ENCODE measurements at regions not wholly inside any gene's neighbourhood (a gene's known extent, or its start where the extent isn't known, plus 50 kb on each side); places are given as distances from the start of the nearest gene placed in this dataset.

- H3K27me3 ChIP-seq (ENCODE audit: control insufficient read depth, extremely low read depth, insufficient read depth, low read length): no peaks in the 10 kb centered on the region
- no peaks in the 10 kb centered on the region for H4K20me1 ChIP-seq (ENCODE audit: control insufficient read depth, extremely low read depth, insufficient read depth, low read length)
- dilution Hi-C loops (cut with MboI; ENCODE audit: extremely low pct_ligation_motif_present, low sequenced_read_pairs): no loop called here
- no peaks in the 10 kb centered on the region for H3K4me1 ChIP-seq (ENCODE audit: control insufficient read depth, extremely low read depth, insufficient read depth, low read length)
- no peaks in the 10 kb centered on the region for H3K9me1 ChIP-seq (ENCODE audit: control insufficient read depth, extremely low read depth, insufficient read depth, low read length)
- no peak overlapping the region for H3K9ac ChIP-seq (ENCODE audit: control insufficient read depth, extremely low read depth, insufficient read depth, low read length)
- FAIRE-seq: no peak
- H3K4me3 ChIP-seq (ENCODE audit: control insufficient read depth in 2 of 3, extremely low read depth in 1 of 3, insufficient read depth in 2 of 3, low read depth in 1 of 3, low read length in 3 of 3): no peak overlapping the region
- H3K9me3 ChIP-seq (ENCODE audit: control insufficient read depth, low read depth, low read length): no peaks in the 10 kb centered on the region
- H3K4me2 ChIP-seq (ENCODE audit: control insufficient read depth, extremely low read depth, insufficient read depth, low read depth, low read length): no peak overlapping the region
- no peak for DNase-seq (ENCODE audit: low read depth, low spot score)
- no peak overlapping the region for H2AFZ ChIP-seq (ENCODE audit: control insufficient read depth, low read length)
- no peaks in the 10 kb centered on the region for H3K79me2 ChIP-seq (ENCODE audit: control insufficient read depth, insufficient read depth, low read length)
- no peak for TF ChIP-seq EZH2 (IDR thresholded peaks at IDR 0.05; ENCODE audit: low read length)
- TF ChIP-seq CTCF (optimal IDR thresholded peaks at IDR 0.05 in 1 of 3, IDR thresholded peaks at IDR 0.05 in 1 of 3, conservative IDR thresholded peaks at IDR 0.05 in 1 of 3; ENCODE audit: extremely low read depth in 1 of 3, insufficient read depth in 2 of 3, low read length in 3 of 3): no peak
- no peak overlapping the region for H3K27ac ChIP-seq (ENCODE audit: control insufficient read depth, insufficient read depth, low read length)
- H3K36me3 ChIP-seq (ENCODE audit: control insufficient read depth in 2 of 2, extremely low read depth in 1 of 2, insufficient read depth in 2 of 2, low read length in 2 of 2): no peaks in the 10 kb centered on the region
Observed at GRCh38 chr13:71274923-71275608, 591.9 kb downstream of the DACH1 start.

GRCh38 chr13:71261256-71261655 lies 605.7 kb downstream of the DACH1 start:
- no peak overlapping the region for H3K27ac ChIP-seq (ENCODE audit: control insufficient read depth, insufficient read depth, low read length)
- H3K9me1 ChIP-seq (ENCODE audit: control insufficient read depth, extremely low read depth, insufficient read depth, low read length): no peaks in the 10 kb centered on the region
- no peak for TF ChIP-seq EZH2 (IDR thresholded peaks at IDR 0.05; ENCODE audit: low read length)
- TF ChIP-seq CTCF (optimal IDR thresholded peaks at IDR 0.05 in 1 of 3, IDR thresholded peaks at IDR 0.05 in 1 of 3, conservative IDR thresholded peaks at IDR 0.05 in 1 of 3; ENCODE audit: extremely low read depth in 1 of 3, insufficient read depth in 2 of 3, low read length in 3 of 3): no peak
- no peaks in the 10 kb centered on the region for H3K4me1 ChIP-seq (ENCODE audit: control insufficient read depth, extremely low read depth, insufficient read depth, low read length)
- FAIRE-seq (no peak), DNase-seq (ENCODE audit: low read depth, low spot score) (no peak)
- no peaks in the 10 kb centered on the region for H3K27me3 ChIP-seq (ENCODE audit: control insufficient read depth, extremely low read depth, insufficient read depth, low read length)
- no peak overlapping the region for H3K9ac ChIP-seq (ENCODE audit: control insufficient read depth, extremely low read depth, insufficient read depth, low read length)
- dilution Hi-C loops (cut with MboI; ENCODE audit: extremely low pct_ligation_motif_present, low sequenced_read_pairs): no loop called here
- no peaks in the 10 kb centered on the region for H3K36me3 ChIP-seq (ENCODE audit: control insufficient read depth in 2 of 2, extremely low read depth in 1 of 2, insufficient read depth in 2 of 2, low read length in 2 of 2)
- H2AFZ ChIP-seq (ENCODE audit: control insufficient read depth, low read length): no peak overlapping the region
- no peaks in the 10 kb centered on the region for H4K20me1 ChIP-seq (ENCODE audit: control insufficient read depth, extremely low read depth, insufficient read depth, low read length)
- H3K79me2 ChIP-seq (ENCODE audit: control insufficient read depth, insufficient read depth, low read length): no peaks in the 10 kb centered on the region
- no peak overlapping the region for H3K4me3 ChIP-seq (ENCODE audit: control insufficient read depth in 2 of 3, extremely low read depth in 1 of 3, insufficient read depth in 2 of 3, low read depth in 1 of 3, low read length in 3 of 3)
- no peak overlapping the region for H3K4me2 ChIP-seq (ENCODE audit: control insufficient read depth, extremely low read depth, insufficient read depth, low read depth, low read length)
- no peaks in the 10 kb centered on the region for H3K9me3 ChIP-seq (ENCODE audit: control insufficient read depth, low read depth, low read length)
